ENCODE measurements at regions not wholly inside any gene's neighbourhood (a gene's known extent, or its start where the extent isn't known, plus 50 kb on each side); places are given as distances from the start of the nearest gene placed in this dataset.

GRCh38 chr5:122547219-122547618 is 227.7 kb upstream of the SNX2 start:
- H3K27me3 Mint-ChIP-seq: no peaks in the 10 kb centered on the region
- H3K4me1 Mint-ChIP-seq (ENCODE audit: low read depth): peaks cover 1% of the 10 kb centered on the region
- no peak for DNase-seq (ENCODE audit: low spot score, unreplicated experiment)
- no peak overlapping the region for H3K4me3 Mint-ChIP-seq (ENCODE audit: low read depth)
- TF ChIP-seq, protein P1, sequence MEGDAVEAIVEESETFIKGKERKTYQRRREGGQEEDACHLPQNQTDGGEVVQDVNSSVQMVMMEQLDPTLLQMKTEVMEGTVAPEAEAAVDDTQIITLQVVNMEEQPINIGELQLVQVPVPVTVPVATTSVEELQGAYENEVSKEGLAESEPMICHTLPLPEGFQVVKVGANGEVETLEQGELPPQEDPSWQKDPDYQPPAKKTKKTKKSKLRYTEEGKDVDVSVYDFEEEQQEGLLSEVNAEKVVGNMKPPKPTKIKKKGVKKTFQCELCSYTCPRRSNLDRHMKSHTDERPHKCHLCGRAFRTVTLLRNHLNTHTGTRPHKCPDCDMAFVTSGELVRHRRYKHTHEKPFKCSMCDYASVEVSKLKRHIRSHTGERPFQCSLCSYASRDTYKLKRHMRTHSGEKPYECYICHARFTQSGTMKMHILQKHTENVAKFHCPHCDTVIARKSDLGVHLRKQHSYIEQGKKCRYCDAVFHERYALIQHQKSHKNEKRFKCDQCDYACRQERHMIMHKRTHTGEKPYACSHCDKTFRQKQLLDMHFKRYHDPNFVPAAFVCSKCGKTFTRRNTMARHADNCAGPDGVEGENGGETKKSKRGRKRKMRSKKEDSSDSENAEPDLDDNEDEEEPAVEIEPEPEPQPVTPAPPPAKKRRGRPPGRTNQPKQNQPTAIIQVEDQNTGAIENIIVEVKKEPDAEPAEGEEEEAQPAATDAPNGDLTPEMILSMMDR (IDR thresholded peaks at IDR 0.05; ENCODE audit: unreplicated experiment): no peak
- peaks cover 11% of the 10 kb centered on the region for H3K9me3 Mint-ChIP-seq (ENCODE audit: low read depth)
- H3K27ac Mint-ChIP-seq: no peak overlapping the region
- H3K36me3 Mint-ChIP-seq (ENCODE audit: insufficient read depth): no peaks in the 10 kb centered on the region

DNA sequence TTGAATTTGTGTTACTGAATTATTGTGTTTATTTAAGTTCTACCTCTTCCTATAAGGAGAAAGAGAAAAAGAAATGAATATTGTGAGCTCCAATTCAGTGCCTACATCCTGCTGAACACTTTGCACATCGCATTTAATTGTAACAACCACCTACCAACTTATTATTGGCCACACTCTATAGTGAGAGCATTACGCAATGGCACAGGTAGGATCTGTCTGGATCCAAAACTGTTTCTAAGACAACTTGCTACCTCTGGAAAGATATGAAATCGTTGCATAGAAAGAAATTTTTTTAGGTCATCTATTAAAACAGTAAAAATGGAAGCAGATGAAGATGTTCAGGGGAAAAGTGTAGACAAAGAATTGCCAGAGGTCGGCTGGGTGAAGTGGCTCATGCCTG is 227.2 kb upstream of the SNX2 start:
- no peak overlapping the region for H3K27ac Mint-ChIP-seq
- no peak overlapping the region for H3K4me3 Mint-ChIP-seq (ENCODE audit: low read depth)
- peaks cover 1% of the 10 kb centered on the region for H3K4me1 Mint-ChIP-seq (ENCODE audit: low read depth)
- TF ChIP-seq, protein P1 (IDR thresholded peaks at IDR 0.05; ENCODE audit: unreplicated experiment): no peak
- no peaks in the 10 kb centered on the region for H3K36me3 Mint-ChIP-seq (ENCODE audit: insufficient read depth)
- DNase-seq (ENCODE audit: low spot score, unreplicated experiment): no peak
- H3K9me3 Mint-ChIP-seq (ENCODE audit: low read depth): peaks cover 11% of the 10 kb centered on the region
- H3K27me3 Mint-ChIP-seq: no peaks in the 10 kb centered on the region

GRCh38 chr5:122559676-122560075 is 215.2 kb upstream of the SNX2 start:
- peaks cover 3% of the 10 kb centered on the region for H3K9me3 Mint-ChIP-seq (ENCODE audit: low read depth)
- no peaks in the 10 kb centered on the region for H3K27me3 Mint-ChIP-seq
- TF ChIP-seq, protein P1 (IDR thresholded peaks at IDR 0.05; ENCODE audit: unreplicated experiment): no peak
- H3K36me3 Mint-ChIP-seq (ENCODE audit: insufficient read depth): no peaks in the 10 kb centered on the region
- no peak for DNase-seq (ENCODE audit: low spot score, unreplicated experiment)
- no peak overlapping the region for H3K4me3 Mint-ChIP-seq (ENCODE audit: low read depth)
- H3K4me1 Mint-ChIP-seq (ENCODE audit: low read depth): peaks cover 4% of the 10 kb centered on the region
- no peak overlapping the region for H3K27ac Mint-ChIP-seq

GRCh38 chr5:122561209-122561608 is 213.7 kb upstream of the SNX2 start:
- H3K27me3 Mint-ChIP-seq: no peaks in the 10 kb centered on the region
- H3K4me1 Mint-ChIP-seq (ENCODE audit: low read depth): peaks cover 4% of the 10 kb centered on the region
- TF ChIP-seq, protein P1 (IDR thresholded peaks at IDR 0.05; ENCODE audit: unreplicated experiment): no peak
- H3K9me3 Mint-ChIP-seq (ENCODE audit: low read depth): peaks cover 3% of the 10 kb centered on the region
- H3K36me3 Mint-ChIP-seq (ENCODE audit: insufficient read depth): no peaks in the 10 kb centered on the region
- no peak for DNase-seq (ENCODE audit: low spot score, unreplicated experiment)
- H3K4me3 Mint-ChIP-seq (ENCODE audit: low read depth): no peak overlapping the region
- no peak overlapping the region for H3K27ac Mint-ChIP-seq

- Mint-ChIP-seq H3K27ac (no peak overlapping the region), H3K4me1 (ENCODE audit: low read depth) (peaks cover 2% of the 10 kb centered on the region), H3K36me3 (ENCODE audit: insufficient read depth) (no peaks in the 10 kb centered on the region), H3K4me3 (ENCODE audit: low read depth) (no peak overlapping the region), H3K9me3 (ENCODE audit: low read depth) (no peaks in the 10 kb centered on the region), H3K27me3 (no peaks in the 10 kb centered on the region)
- TF ChIP-seq, protein P1 (IDR thresholded peaks at IDR 0.05; ENCODE audit: unreplicated experiment): no peak
- no peak for DNase-seq (ENCODE audit: low spot score, unreplicated experiment)
Observed at GRCh38 chr5:122565331-122565730, 209.5 kb upstream of the SNX2 start.

Measured in progenitor cell of endocrine pancreas (in vitro differentiated cells).